ENCODE measurements at regions not wholly inside any gene's neighbourhood (a gene's known extent, or its start where the extent isn't known, plus 50 kb on each side); places are given as distances from the start of the nearest gene placed in this dataset.

GRCh38 chr17:71919896-71920295 is 200.9 kb upstream of the SOX9 start:
- peaks cover 4% of the 10 kb centered on the region for H3K27me3 ChIP-seq (ENCODE audit: control insufficient read depth, insufficient read depth, low read length)
- POLR2A ChIA-PET = no interaction called here
- H3K9me3 ChIP-seq (ENCODE audit: control insufficient read depth, insufficient read depth, low read depth, low read length) = no peaks in the 10 kb centered on the region
- no peak overlapping the region for H3K27ac ChIP-seq (ENCODE audit: low read length)
- intact Hi-C loops (cut with micrococcal nuclease; ENCODE audit: unreplicated experiment) = no loop called here
- no peaks in the 10 kb centered on the region for H3K36me3 ChIP-seq (ENCODE audit: control insufficient read depth, insufficient read depth, low read length)
- TF ChIP-seq POLR2AphosphoS5 (IDR thresholded peaks at IDR 0.05; ENCODE audit: low read depth, low read length) (no peak), TCF7L2 (IDR thresholded peaks at IDR 0.05; ENCODE audit: low read depth, low read length) (no peak), REST (IDR thresholded peaks at IDR 0.05; ENCODE audit: insufficient read depth in 1 of 2, low read depth in 2 of 2, low read length in 1 of 2) (no peak), SIN3A (IDR thresholded peaks at IDR 0.05; ENCODE audit: borderline replicate concordance, insufficient read depth, low read depth, low read length) (no peak), CTCF (IDR thresholded peaks at IDR 0.05) (no peak)
- in situ Hi-C loops (cut with HindIII; ENCODE audit: low pct_unique_long_range_greater_than_20kb, low sequenced_read_pairs) = no loop called here
- no peaks in the 10 kb centered on the region for H3K4me1 ChIP-seq (ENCODE audit: control insufficient read depth, insufficient read depth, low read length)
- BruUV-seq (replicated peaks) = no TSS peak
- no peak overlapping the region for H3K4me3 ChIP-seq (ENCODE audit: low read depth in 2 of 2, low read length in 2 of 2)
- CTCF ChIA-PET = no interaction called here
- ATAC-seq (no peak), DNase-seq (ENCODE audit: low read depth, low spot score) (no peak)

- Histone ChIP-seq H3K27me3 (ENCODE audit: control insufficient read depth, insufficient read depth, low read length) (peaks cover 6% of the 10 kb centered on the region), H3K4me3 (ENCODE audit: low read depth in 2 of 2, low read length in 2 of 2) (no peak overlapping the region), H3K27ac (ENCODE audit: low read length) (no peak overlapping the region), H3K9me3 (ENCODE audit: control insufficient read depth, insufficient read depth, low read depth, low read length) (no peaks in the 10 kb centered on the region), H3K36me3 (ENCODE audit: control insufficient read depth, insufficient read depth, low read length) (no peaks in the 10 kb centered on the region), H3K4me1 (ENCODE audit: control insufficient read depth, insufficient read depth, low read length) (no peaks in the 10 kb centered on the region)
- intact Hi-C loops (cut with micrococcal nuclease; ENCODE audit: unreplicated experiment) (no loop called here), in situ Hi-C loops (cut with HindIII; ENCODE audit: low pct_unique_long_range_greater_than_20kb, low sequenced_read_pairs) (no loop called here)
- ChIA-PET CTCF (no interaction called here), POLR2A (no interaction called here)
- DNase-seq (ENCODE audit: low read depth, low spot score) (no peak), ATAC-seq (no peak)
- TF ChIP-seq CTCF (IDR thresholded peaks at IDR 0.05) (no peak), POLR2AphosphoS5 (IDR thresholded peaks at IDR 0.05; ENCODE audit: low read depth, low read length) (no peak), SIN3A (IDR thresholded peaks at IDR 0.05; ENCODE audit: borderline replicate concordance, insufficient read depth, low read depth, low read length) (no peak), REST (IDR thresholded peaks at IDR 0.05; ENCODE audit: insufficient read depth in 1 of 2, low read depth in 2 of 2, low read length in 1 of 2) (no peak), TCF7L2 (IDR thresholded peaks at IDR 0.05; ENCODE audit: low read depth, low read length) (no peak)
- BruUV-seq (replicated peaks) = no TSS peak
Measured at GRCh38 chr17:71921796-71922195, 199.0 kb upstream of the SOX9 start.

Data from Panc1 (cell line).